ENCODE measurements at regions not wholly inside any gene's neighbourhood (a gene's known extent, or its start where the extent isn't known, plus 50 kb on each side); places are given as distances from the start of the nearest gene placed in this dataset.
A peak's percentile ranks its signal among the peaks of the same experiment; 100 is the strongest.
"Not testable (repeated sequence)": the region's sequence is repeated elsewhere in the genome, so short reads cannot be mapped to it uniquely, and the experiment has no call there.

DNA sequence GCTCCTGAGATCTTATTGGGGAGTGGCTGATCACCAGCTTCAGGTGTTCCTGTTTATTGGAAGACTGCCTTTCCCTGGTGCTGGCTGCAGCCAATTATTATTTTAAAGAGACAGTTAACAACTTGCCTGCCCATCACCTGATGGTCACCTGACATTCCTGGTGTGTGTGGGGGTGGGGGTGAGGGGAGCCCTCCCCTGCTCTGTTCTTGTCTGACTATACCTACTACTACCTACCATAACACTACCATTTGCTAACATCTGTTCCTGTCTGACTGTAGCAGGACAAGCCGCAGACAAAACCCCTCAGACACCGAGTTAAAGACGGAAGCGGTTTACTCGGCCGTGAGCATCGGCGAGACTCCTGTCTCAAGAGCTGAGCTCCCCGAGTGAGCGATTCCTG lies 54.9 kb upstream of the NBPF3 start:
- no peak for FAIRE-seq

DNA sequence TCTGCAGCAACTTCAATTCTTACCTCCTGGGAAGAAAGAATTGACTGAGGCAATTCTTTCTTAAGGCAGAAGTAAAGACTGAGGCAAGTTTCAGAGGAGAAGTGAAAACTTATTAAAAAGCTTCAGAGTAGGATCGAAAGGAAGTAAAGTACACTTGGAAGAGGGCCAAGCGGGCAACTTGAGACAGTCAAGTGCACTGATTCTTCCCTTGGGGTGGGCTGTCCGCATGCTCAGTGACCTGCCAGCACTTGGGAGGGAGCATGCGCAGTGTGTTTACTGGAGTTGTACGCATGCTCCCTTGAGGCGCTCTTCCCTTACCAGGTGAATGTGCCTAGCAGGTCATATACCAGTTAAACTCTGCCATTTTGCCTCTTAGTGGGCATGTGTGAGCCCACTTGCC lies 55.3 kb upstream of the NBPF3 start:
- no peak for FAIRE-seq
- no peak for DNase-seq (ENCODE audit: insufficient read length, low spot score)

More for the DNA sequence above, 54.9 kb upstream of the NBPF3 start:
- no peak for DNase-seq (ENCODE audit: insufficient read length, low spot score)

- no peak for FAIRE-seq
- no peak for DNase-seq (ENCODE audit: insufficient read length, low spot score)
Observed at GRCh38 chr1:21383785-21384401, 56.0 kb upstream of the NBPF3 start.

GRCh38 chr1:21381354-21381753 lies 58.6 kb upstream of the NBPF3 start:
- DNase-seq (ENCODE audit: insufficient read length, low spot score) (no peak), FAIRE-seq (no peak)

DNA sequence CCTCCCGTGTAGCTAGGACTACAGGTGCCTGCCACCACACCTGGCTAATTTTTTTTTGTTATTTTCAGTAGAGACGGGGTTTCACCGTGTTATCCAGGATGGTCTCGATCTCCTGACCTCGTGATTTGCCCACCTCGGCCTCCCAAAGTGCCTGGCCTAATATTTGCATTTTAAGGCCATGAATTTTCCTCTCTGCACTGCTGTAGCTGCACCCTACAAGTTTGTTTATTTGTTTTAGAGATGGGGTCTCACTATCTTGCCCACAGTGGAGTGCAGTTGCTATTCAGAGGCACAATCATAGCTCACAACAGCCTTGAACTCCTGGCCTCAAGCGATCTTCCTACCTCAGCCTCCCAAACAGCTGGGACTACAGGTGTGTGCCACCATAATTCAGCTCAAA lies 59.8 kb upstream of the NBPF3 start:
- DNase-seq (ENCODE audit: insufficient read length, low spot score); FAIRE-seq: not testable (repeated sequence)

DNA sequence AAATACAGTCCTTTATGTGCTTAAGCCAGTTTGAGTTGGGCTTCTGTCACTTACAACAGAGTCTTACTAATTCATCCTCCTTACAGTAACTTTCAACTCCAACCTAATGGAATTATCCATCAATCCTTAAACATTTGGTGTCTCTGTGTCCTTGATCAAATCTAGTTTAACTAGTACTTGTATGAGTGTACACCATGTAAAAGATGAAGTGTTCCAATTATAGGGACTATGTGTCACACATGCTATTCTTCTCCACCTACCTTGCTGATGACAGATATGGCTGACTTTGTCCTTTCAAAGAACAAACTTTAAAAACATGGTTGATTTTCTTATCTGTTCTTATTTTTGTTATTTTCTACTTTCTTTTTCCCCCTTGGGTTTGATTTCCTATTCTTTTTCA lies 60.4 kb upstream of the NBPF3 start:
- FAIRE-seq = no peak
- no peak for DNase-seq (ENCODE audit: insufficient read length, low spot score)

GRCh38 chr1:21378705-21379494 lies 61.0 kb upstream of the NBPF3 start:
- no peak for DNase-seq (ENCODE audit: insufficient read length, low spot score)

DNA sequence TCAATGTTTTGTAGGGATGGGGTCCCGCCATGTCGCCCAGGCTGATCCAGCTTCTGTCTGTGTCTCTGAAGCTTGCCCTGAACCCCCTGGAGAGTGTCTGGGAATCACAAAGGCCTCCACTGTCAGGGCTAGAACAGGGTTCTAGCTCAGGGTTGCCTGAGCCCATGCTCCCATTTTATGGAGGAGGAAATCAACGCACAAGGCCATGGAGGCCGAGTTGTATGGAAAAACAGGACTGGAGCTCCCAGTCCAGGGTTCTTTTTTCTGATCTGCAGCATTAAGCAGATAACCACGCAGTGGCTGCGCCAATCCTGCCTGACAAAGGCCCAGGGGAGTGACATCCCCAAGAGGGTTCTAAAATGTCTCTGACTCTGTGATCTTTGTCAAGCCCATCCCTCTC lies 67.6 kb upstream of the NBPF3 start:
- DNase-seq (ENCODE audit: insufficient read length, low spot score) = no peak
- FAIRE-seq = no peak

More at GRCh38 chr1:21378705-21379494, 61.0 kb upstream of the NBPF3 start:
- no peak for FAIRE-seq

- FAIRE-seq = no peak
- no peak for DNase-seq (ENCODE audit: insufficient read length, low spot score)
Observed at GRCh38 chr1:21369905-21370304, 70.0 kb upstream of the NBPF3 start.

DNA sequence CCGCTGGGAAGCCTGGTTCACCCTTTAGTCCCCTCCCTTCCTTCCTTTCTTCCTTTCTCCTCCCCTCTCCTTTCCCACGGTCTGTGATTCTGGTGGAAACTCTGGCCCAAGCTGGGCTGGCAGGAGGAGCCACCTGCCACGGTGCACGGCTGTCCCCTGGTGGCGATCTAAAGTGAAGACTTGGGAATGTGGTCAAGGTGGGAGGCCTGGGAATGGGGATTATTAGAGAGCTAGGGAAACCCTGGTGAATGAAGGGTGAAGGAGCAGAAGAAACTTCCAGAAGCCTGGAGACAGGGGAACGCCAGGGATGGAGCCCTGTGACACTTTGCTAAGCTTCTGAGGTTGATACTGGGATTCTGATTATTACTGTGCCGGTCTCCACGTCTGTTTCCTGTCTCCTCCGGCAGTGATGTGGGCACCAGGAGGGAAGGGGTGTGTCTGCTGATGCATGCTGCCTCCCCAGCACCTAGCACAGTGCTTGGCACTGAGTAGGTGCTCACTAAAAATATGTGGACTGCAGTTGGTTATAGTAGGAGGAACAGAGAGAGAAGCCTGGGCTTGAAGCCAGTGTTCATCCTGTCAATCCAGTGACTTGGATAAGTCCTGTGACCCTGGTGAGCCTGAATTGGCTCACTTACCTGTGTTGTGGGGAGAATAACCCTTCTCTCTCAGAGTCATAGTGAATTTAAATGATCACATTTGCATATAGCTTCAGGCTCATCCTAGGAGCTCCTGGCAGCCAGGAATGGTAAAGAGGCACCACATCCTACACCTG lies 71.2 kb upstream of the NBPF3 start:
- peak; percentile 71 for DNase-seq (ENCODE audit: insufficient read length, low spot score)
- FAIRE-seq = peak; percentile 57

- not testable (repeated sequence) for DNase-seq (ENCODE audit: insufficient read length, low spot score); FAIRE-seq
Observed at GRCh38 chr1:21367973-21368514, 71.9 kb upstream of the NBPF3 start.

- DNase-seq (ENCODE audit: insufficient read length, low spot score) (no peak), FAIRE-seq (no peak)
Observed at GRCh38 chr1:21366288-21366687, 73.6 kb upstream of the NBPF3 start.

DNA sequence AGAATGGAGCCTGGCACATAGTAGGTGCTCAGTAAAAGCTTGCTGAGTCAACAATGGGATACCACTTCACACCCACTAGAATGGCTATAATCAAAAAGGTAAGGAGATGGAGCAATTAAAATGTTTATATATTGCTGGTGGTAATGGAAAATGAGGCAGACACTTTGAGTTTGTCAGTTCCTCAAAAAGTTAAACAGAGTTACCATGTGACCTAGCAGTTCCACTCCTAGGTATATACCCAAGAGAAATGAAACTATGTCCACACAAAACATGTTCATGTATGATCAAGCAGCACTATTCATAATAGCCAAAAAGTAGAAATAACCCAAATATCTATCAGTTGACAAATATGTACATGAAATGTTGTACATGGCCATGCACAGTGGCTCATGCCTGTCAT lies 74.8 kb upstream of the ECE1 start:
- FAIRE-seq (no peak), DNase-seq (ENCODE audit: insufficient read length, low spot score) (no peak)

DNA sequence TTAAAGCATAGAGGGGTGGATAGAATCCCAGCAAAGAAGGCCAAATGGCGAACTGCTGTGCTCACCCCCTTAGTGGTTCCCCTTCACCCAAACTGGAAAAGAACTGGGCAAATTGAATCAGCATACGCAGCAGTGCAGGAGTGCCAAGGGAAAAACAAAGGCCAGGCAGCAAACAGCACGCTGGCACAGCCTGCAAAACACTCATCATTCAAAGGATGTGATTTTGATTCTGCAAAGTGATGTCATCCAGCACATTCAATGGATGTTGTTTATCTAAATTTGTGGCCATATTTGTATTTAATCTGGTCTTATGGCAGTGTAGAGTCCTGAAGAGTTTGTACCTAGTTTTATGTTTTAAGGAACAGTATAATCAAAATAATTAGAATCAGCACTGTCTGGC lies 71.8 kb upstream of the ECE1 start:
- FAIRE-seq = no peak
- no peak for DNase-seq (ENCODE audit: insufficient read length, low spot score)

- FAIRE-seq (no peak), DNase-seq (ENCODE audit: insufficient read length, low spot score) (no peak)
Observed at GRCh38 chr1:21361506-21361905, 71.2 kb upstream of the ECE1 start.

GRCh38 chr1:21357161-21357560 lies 66.9 kb upstream of the ECE1 start:
- DNase-seq (ENCODE audit: insufficient read length, low spot score) = no peak
- no peak for FAIRE-seq

DNA sequence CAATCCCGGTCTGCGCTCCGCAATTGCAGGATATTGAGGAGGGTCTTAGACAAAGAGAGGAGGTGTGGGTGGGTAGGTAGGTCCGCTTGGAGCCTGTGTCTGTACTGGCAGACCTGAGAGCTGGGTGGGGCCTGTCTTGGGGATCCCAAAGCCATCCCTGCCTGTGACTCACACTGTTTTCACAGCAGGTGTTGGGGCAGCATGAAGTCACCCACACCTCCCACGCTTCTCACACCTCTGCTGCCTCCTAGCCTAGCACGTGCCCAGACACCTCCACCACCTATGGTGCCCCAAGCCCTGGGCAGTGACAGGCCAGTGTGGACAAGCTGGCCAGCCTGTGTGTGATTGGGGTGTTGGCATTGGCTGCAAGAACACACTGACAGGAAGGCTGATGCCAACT lies 65.7 kb upstream of the ECE1 start:
- FAIRE-seq (no peak), DNase-seq (ENCODE audit: insufficient read length, low spot score) (no peak)

GRCh38 chr1:21352586-21352985 lies 62.3 kb upstream of the ECE1 start:
- FAIRE-seq = no peak
- DNase-seq (ENCODE audit: insufficient read length, low spot score) = no peak

DNA sequence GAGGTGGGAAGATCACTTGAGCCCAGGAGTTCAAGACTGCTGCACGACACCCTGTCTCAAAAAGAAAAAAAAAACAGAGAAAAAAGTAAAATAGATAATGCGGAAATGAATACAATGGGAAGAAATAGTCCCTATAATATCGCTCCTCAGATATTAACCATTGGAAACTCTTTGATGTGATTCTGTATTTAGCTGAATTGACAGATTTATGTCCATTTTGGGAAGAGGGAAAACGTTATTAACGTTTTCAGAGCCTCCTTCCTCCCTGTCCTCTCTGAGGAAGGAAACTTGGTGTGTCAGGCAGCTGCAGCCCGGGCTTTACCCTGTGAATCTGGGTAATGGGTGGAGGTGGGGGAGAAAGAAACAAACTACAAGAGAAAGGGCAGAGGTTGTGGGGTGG lies 61.6 kb upstream of the ECE1 start:
- FAIRE-seq = no peak

DNA sequence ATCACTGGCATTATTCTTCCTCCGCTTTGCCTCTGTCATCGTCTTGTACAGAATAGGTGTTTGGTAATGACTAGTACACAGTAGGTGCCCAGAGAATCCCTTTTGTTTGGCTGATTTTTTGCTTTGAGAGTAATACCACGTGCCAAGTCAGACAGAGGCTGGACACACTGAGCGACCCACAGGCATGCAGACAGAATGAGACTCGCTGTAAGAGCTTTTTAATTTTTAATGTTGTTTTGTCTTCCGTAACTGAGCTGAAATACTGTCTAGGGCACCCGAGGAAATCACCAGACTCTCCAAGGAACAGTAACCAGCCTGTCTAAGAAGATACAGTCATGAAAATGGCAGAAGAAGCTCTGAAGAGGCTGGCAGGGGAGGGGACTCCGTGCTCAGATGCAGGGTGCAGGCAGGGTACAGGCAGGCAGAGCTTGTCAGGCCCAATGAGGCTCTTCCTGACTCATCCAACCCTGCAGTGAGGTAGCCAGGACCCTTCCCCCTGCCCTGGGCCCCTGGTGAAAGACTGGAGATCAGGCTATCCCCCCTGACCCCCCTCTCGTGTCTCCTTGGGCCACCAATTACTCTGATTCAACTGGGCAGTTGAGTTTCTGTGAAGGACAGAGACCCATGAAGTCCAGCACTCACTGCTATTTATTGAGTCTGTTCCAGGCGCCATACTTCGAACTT lies 60.1 kb upstream of the ECE1 start:
- FAIRE-seq = no peak
- no peak for DNase-seq (ENCODE audit: insufficient read length, low spot score)

More for the DNA sequence above, 61.6 kb upstream of the ECE1 start:
- DNase-seq (ENCODE audit: insufficient read length, low spot score) = no peak

- FAIRE-seq = no peak
- no peak for DNase-seq (ENCODE audit: insufficient read length, low spot score)
Observed at GRCh38 chr1:21349693-21350092, 59.4 kb upstream of the ECE1 start.
